ENCODE measurements at regions not wholly inside any gene's neighbourhood (a gene's known extent, or its start where the extent isn't known, plus 50 kb on each side); places are given as distances from the start of the nearest gene placed in this dataset.

- DNase-seq (ENCODE audit: low read depth): no peak
- no peak for FAIRE-seq
- H3K27me3 ChIP-seq (ENCODE audit: control insufficient read depth, insufficient read depth, low read length): no peaks in the 10 kb centered on the region
- no peak for TF ChIP-seq CTCF (IDR thresholded peaks at IDR 0.05; ENCODE audit: insufficient read depth, low read length, severe bottlenecking)
- H3K36me3 ChIP-seq (ENCODE audit: control insufficient read depth, insufficient read depth, low read length): no peaks in the 10 kb centered on the region
- no peak overlapping the region for H3K4me3 ChIP-seq (ENCODE audit: low read depth, low read length)
These were observed 220.6 kb downstream of the SNCA start for GRCh38 chr4:89616382-89616781.

GRCh38 chr4:89615051-89615450, 221.9 kb downstream of the SNCA start:
- Histone ChIP-seq H3K36me3 (ENCODE audit: control insufficient read depth, insufficient read depth, low read length) (no peaks in the 10 kb centered on the region), H3K27me3 (ENCODE audit: control insufficient read depth, insufficient read depth, low read length) (no peaks in the 10 kb centered on the region), H3K4me3 (ENCODE audit: low read depth, low read length) (no peak overlapping the region)
- TF ChIP-seq CTCF (IDR thresholded peaks at IDR 0.05; ENCODE audit: insufficient read depth, low read length, severe bottlenecking): no peak
- FAIRE-seq (no peak), DNase-seq (ENCODE audit: low read depth) (no peak)

- no peak for TF ChIP-seq CTCF (IDR thresholded peaks at IDR 0.05; ENCODE audit: insufficient read depth, low read length, severe bottlenecking)
- H3K4me3 ChIP-seq (ENCODE audit: low read depth, low read length): no peak overlapping the region
- FAIRE-seq (no peak), DNase-seq (ENCODE audit: low read depth) (no peak)
- no peaks in the 10 kb centered on the region for H3K27me3 ChIP-seq (ENCODE audit: control insufficient read depth, insufficient read depth, low read length)
- no peaks in the 10 kb centered on the region for H3K36me3 ChIP-seq (ENCODE audit: control insufficient read depth, insufficient read depth, low read length)
These were observed 222.8 kb downstream of the SNCA start for GRCh38 chr4:89614155-89614554.

DNA sequence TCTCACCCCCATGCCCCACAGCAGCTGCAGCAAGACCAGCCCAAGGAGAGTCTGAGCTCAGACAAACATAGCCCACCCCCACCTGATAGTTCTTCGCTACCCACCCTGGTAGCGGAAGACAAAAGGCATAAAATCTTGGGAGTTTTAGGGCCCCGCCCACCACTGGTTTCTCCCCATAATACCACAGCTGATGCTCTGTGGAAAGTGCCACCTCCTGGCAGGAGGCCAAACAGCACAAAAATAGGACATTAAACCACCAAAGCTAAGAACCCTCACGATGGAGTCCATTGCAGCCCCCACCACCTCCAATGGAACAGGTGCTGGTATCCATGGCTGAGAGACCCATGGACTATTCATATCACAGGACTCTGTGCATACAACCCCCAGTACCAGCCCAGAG, 226.7 kb downstream of the SNCA start:
- H3K36me3 ChIP-seq (ENCODE audit: control insufficient read depth, insufficient read depth, low read length): no peaks in the 10 kb centered on the region
- H3K4me3 ChIP-seq (ENCODE audit: low read depth, low read length): no peak overlapping the region
- TF ChIP-seq CTCF (IDR thresholded peaks at IDR 0.05; ENCODE audit: insufficient read depth, low read length, severe bottlenecking): no peak
- no peak for FAIRE-seq
- no peaks in the 10 kb centered on the region for H3K27me3 ChIP-seq (ENCODE audit: control insufficient read depth, insufficient read depth, low read length)
- DNase-seq (ENCODE audit: low read depth): no peak

- H3K36me3 ChIP-seq (ENCODE audit: control insufficient read depth, insufficient read depth, low read length): no peaks in the 10 kb centered on the region
- FAIRE-seq: no peak
- no peak for TF ChIP-seq CTCF (IDR thresholded peaks at IDR 0.05; ENCODE audit: insufficient read depth, low read length, severe bottlenecking)
- no peak for DNase-seq (ENCODE audit: low read depth)
- H3K27me3 ChIP-seq (ENCODE audit: control insufficient read depth, insufficient read depth, low read length): no peaks in the 10 kb centered on the region
- H3K4me3 ChIP-seq (ENCODE audit: low read depth, low read length): no peak overlapping the region
These were observed 227.2 kb downstream of the SNCA start for GRCh38 chr4:89609756-89610155.

DNA sequence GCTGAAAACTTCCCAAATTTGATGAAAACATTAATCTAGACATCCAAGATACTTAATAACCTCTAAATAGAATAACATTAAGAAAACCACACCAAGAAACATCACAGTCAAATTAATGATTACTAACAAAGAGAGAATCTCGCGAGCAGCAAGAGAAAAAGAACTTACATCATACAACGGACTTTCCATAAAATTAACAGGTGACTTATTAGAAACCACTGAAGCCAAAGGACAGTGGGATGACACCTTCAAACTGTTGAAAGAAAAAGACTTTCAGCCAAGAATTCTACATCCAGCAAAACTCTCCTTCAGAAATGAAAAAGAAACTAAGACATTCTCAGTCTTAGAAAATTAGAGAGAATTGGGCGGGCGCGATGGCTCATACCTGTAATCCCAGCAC, 232.0 kb downstream of the SNCA start:
- no peak for DNase-seq (ENCODE audit: low read depth)
- Histone ChIP-seq H3K36me3 (ENCODE audit: control insufficient read depth, insufficient read depth, low read length) (no peaks in the 10 kb centered on the region), H3K27me3 (ENCODE audit: control insufficient read depth, insufficient read depth, low read length) (no peaks in the 10 kb centered on the region), H3K4me3 (ENCODE audit: low read depth, low read length) (no peak overlapping the region)
- no peak for FAIRE-seq
- TF ChIP-seq CTCF (IDR thresholded peaks at IDR 0.05; ENCODE audit: insufficient read depth, low read length, severe bottlenecking): no peak

Measured in bronchial epithelial cell (primary cell).